HG02938 (cell line): ENCODE measurements at regions not wholly inside any gene's neighbourhood (a gene's known extent, or its start where the extent isn't known, plus 50 kb on each side); places are given as distances from the start of the nearest gene placed in this dataset.

Experiments
- ATAC-seq: cut with Tn5 transposase; IDR thresholded peaks from one replicate; pipeline ENCODE4 v1.9.1; 2021; ENCODE audit warnings: mild to moderate bottlenecking, moderate library complexity; ENCODE audit not compliant: unreplicated experiment

- no peak for ATAC-seq
These were observed 534.8 kb upstream of the LCORL start for GRCh38 chr4:18556402-18556801.

GRCh38 chr4:18540349-18540748 lies 518.8 kb upstream of the LCORL start:
- no peak for ATAC-seq

GRCh38 chr4:18538121-18538520 lies 516.6 kb upstream of the LCORL start:
- no peak for ATAC-seq

- ATAC-seq = no peak
These were observed 514.9 kb upstream of the LCORL start for GRCh38 chr4:18536428-18536827.

GRCh38 chr4:18535948-18536347 lies 514.4 kb upstream of the LCORL start:
- no peak for ATAC-seq

GRCh38 chr4:18533262-18533775 lies 511.8 kb upstream of the LCORL start:
- ATAC-seq = no peak

GRCh38 chr4:18531731-18532130 lies 510.2 kb upstream of the LCORL start:
- ATAC-seq = no peak

GRCh38 chr4:18529482-18529881 lies 507.9 kb upstream of the LCORL start:
- ATAC-seq = no peak

- ATAC-seq = no peak
These were observed 503.1 kb upstream of the LCORL start for GRCh38 chr4:18524667-18525066.

GRCh38 chr4:18518098-18518497 lies 496.5 kb upstream of the LCORL start:
- ATAC-seq = no peak

GRCh38 chr4:18513861-18514260 lies 492.3 kb upstream of the LCORL start:
- ATAC-seq = no peak

- no peak for ATAC-seq
These were observed 491.2 kb upstream of the LCORL start for GRCh38 chr4:18512718-18513117.

- ATAC-seq = no peak
These were observed 490.2 kb upstream of the LCORL start for GRCh38 chr4:18511727-18512126.

GRCh38 chr4:18508786-18509185 lies 487.2 kb upstream of the LCORL start:
- no peak for ATAC-seq

- no peak for ATAC-seq
These were observed 459.4 kb upstream of the LCORL start for GRCh38 chr4:18480928-18481327.

- no peak for ATAC-seq
These were observed 458.8 kb upstream of the LCORL start for GRCh38 chr4:18480342-18480741.

GRCh38 chr4:18479825-18480224 lies 458.3 kb upstream of the LCORL start:
- no peak for ATAC-seq

GRCh38 chr4:18463987-18464559 lies 442.5 kb upstream of the LCORL start:
- ATAC-seq = no peak

GRCh38 chr4:18458465-18458864 lies 436.9 kb upstream of the LCORL start:
- ATAC-seq = no peak

GRCh38 chr4:18454349-18454748 lies 432.8 kb upstream of the LCORL start:
- no peak for ATAC-seq

GRCh38 chr4:18445110-18445509 lies 423.6 kb upstream of the LCORL start:
- ATAC-seq = no peak

GRCh38 chr4:18444206-18444605 lies 422.7 kb upstream of the LCORL start:
- ATAC-seq = no peak

GRCh38 chr4:18442957-18443356 lies 421.4 kb upstream of the LCORL start:
- ATAC-seq = no peak
